CMK (cell line): ENCODE measurements at regions not wholly inside any gene's neighbourhood (a gene's known extent, or its start where the extent isn't known, plus 50 kb on each side); places are given as distances from the start of the nearest gene placed in this dataset.

ENCODE experiments used
- DNase-seq: peaks from one replicate; pipeline ENCODE4 v3.0.0-alpha.2; 2010; ENCODE audit warnings: low read depth

DNA sequence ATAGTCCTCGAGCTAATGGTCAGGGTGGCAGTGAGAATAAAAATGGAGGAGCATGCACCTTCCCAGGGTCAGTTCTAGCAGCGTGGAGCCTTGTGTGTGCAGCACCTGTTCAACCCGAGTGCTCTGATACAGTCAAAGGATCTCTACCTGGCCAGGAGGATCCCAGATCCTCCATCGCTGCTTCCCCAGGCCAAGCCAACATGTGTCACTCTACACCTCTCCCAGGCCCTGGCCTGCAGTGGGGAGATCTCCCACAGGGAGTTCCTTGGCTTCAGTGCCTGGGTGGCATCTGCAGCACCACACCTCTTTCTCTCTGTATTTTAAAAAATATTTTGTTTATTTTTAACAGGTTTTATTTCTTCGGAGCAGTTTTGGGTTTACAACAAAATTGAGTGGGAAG lies 414.8 kb upstream of the C2CD4B start:
- no peak for DNase-seq

DNA sequence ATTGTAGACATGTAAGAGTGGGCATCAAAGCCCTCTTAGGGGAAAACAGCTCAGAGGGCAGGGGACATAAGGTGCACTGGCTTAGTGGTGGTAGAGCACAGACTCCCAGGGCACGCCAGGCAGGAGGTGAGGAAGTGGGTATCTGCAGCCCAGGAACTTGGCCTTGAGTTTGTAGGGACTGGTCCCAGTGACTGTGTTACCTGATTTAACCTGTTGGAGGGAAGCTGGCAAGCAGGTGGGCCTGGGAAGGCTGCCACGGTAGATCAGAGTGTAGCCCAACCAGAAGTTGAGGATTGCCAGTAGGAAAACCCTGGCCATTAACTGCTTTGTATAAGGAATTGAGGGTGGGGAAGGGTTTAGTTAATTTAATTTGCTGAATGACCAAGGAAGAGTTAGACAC lies 417.5 kb upstream of the C2CD4B start:
- DNase-seq = no peak

DNA sequence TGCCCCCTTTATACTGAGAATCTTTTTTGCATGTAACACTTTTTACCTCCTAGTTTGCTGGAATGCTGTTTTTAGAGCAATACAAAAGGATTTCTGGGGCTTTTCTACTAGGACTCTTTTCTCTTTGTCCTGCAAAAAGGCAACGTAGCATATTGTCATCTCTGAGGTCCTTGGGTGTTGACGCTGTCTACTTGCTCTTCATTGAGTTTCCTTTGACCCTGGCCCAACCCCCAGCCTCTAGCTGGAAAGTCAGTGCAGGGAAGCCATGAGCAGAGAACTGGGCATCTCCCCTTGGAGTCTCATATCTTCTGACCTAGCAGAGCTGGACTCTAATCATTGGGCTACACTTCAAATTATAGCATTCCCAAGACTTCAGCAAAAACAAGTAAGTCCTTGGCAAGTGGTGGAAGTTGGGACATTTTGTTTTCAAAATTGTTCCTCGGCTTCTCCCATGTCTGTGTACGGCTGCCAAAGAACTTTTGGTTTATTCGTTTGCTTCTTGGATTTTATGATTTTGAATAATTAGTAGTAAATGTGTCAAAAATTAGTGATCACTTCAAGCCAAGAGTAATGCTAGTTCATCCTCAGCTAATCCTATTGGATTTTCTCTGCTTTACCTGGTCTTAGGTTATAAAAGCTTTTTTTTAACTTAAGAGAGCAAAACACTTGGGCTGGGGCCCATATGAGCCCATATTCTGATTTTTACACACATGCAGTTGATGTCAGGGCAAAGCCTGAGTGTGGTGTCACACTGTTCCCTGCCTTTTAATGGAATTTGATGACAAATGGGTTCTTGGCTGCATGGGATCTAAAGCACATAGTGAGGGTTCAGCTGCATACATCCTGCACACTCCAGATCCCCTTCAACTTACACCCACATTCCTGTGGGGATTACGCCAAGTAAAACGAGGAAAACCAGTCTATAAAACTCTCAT lies 419.5 kb upstream of the C2CD4B start:
- no peak for DNase-seq

DNA sequence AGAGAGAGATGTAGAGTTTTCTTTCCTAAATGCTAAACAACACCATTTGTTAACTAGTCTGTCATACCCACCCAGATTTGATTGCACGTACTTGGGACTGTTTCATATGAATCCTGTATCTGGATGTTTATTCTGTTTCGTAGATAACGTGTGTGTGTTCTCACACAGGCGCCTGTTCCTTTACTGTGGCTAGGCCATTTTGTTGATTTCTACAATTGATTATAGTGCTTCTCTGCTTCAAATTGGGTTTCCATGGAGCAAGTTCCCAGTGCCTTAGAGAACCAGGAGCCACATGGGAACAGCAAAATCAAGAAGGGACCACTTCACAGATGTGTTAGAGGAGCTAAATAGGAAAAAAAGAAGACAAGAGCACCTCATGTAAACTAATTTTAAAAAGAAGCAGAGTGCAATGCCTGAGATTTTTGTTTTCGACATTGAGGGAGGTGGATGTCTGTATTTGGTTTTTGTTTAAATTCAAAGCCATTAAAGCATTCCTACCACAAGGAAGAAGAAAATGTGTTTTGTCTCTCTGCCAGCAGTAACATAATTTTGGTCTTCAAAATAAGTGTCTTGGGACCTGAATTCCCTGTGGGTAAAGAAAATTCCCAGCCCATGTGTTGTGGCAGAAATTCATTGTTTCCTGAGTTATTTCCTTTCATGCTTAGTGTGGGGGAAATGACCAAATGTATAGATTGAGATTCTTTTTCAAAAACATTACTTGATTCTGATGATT lies 424.0 kb upstream of the C2CD4B start:
- no peak for DNase-seq

GRCh38 chr15:62591842-62592838 lies 427.1 kb upstream of the C2CD4B start:
- DNase-seq = no peak

- DNase-seq = no peak
Observed at GRCh38 chr15:62592920-62593319, 427.8 kb upstream of the C2CD4B start.

GRCh38 chr15:62593681-62594399 lies 428.8 kb upstream of the C2CD4B start:
- DNase-seq = no peak

DNA sequence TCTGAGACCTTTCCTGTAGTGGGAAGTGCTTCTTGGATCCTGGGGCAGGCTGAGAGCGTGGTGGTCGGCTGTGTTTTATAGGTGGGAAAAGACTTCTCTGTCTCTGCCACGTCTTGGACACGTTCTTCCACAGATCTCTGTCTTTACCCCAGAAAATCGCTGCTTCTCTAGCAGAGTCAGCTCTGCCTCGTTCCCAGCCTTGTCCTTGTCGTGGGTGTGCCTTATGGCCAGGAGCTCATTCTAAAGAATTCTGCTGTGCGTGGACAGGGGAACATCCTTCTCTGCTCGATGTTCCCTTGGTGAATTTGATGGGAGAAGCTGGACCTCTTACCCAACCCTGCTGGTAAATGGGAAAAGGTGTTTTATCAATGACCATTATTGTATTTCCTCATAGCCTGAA lies 433.1 kb upstream of the C2CD4B start:
- no peak for DNase-seq

- DNase-seq = no peak
Observed at GRCh38 chr15:62599791-62600777, 435.0 kb upstream of the C2CD4B start.

GRCh38 chr15:62601777-62602545 lies 436.9 kb upstream of the C2CD4B start:
- no peak for DNase-seq

DNA sequence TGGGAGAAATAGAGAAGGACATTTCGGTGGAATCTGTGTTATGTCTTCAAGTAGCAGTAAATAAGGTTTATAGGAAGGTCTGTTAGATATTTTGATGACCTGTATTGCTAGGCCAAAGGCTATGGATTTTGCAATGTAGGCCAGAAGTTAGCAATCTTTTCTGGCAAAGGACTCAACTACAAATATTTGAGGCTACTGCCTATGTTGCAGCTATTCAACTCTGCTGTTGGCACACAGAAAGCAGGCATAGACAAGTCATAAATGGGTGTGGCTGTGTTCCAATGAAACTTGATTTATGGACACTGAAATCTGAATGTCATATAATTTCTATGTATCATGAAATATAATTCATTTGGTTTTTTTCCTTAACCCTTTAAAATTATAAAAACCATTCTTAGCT lies 438.7 kb upstream of the C2CD4B start:
- no peak for DNase-seq

DNA sequence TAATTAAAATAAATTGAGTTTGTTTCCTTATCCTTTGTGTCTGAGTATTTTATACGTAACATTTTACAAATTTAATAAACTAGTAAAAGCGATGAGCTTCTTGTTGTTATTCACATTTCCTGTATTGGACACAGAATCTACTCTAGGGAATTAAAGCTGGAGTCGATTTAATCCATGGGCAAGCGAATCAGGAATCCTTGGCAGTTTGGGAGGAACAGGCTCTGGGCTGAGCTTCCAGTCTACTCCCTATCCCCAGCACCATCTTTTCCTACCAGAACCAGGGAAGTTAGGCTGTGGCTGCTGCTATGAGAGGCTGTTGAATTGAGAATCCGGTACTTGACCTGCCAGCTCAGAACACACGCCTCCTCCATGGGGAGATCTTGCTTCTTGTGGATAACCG lies 437.3 kb upstream of the TPM1 start:
- DNase-seq = no peak

DNA sequence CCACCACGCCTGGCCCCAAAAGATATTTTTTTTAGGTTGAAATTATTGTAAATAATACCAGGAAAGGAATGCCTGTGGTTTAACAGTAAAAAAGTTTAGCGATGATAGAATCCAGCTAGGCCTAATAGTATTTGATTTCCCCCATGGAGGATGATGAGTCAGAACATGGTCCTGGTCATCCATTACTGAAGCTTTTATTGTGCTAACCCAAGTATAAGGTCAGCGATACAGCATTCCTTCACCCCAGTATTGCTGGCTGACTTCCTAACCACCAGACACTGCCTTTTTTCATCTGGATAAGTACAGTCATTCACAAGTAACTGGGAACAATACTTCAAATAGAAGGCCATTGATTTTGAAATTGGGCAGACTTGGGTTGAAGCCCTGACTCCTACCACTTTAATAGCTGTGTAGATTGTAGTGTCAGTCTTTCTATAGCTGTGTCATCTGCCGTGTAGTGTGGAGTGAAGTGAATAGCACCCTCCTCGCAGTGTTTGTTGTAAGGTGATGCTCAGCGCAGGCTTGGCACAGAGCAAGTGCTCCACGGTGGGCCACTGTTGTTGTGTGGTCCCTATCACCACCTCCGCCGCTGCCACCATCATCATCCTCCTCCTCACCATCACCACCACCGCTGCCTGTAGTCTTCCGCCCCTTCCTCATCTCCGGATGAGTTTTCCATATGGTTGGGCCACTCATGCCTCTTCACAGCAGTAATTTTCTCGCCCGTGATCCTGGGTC lies 436.0 kb upstream of the TPM1 start:
- DNase-seq = no peak

DNA sequence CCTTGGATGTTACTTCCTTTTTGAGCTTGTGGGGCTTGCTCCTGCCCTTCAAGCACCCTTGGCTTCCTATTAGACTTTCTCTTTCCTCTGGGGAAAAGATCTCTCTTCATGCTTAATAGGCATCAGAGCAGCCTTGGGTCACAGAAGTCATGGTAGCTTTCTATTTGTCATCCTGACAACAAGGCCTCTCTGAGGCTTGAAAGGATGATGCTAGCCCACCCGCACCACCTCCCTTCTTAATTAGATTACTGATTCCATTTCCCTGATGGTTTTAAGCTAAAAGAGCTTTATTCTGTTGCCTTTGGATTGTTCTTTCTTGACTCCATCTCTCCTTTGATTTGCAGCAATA lies 435.5 kb upstream of the TPM1 start:
- no peak for DNase-seq

DNA sequence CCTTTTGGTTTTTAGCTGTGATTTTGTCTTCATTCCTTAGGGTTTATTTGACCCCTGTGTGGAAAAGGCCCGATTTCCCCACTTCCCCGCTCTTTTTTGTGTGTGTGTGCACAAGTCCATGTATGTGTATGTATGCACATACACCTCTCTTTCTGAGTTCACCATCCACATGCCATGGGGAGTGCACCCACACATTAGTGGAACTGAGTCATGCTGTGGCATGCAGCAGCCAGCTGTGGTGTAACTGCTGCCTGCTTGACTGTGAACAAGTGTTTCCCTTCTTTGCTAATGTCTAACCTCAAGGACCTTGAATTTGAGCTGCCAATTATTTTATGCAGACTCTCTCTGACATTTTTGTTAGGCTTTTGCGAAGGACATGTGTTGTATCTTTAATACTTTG lies 434.9 kb upstream of the TPM1 start:
- DNase-seq = no peak

GRCh38 chr15:62608369-62608768 lies 434.2 kb upstream of the TPM1 start:
- DNase-seq = no peak

DNA sequence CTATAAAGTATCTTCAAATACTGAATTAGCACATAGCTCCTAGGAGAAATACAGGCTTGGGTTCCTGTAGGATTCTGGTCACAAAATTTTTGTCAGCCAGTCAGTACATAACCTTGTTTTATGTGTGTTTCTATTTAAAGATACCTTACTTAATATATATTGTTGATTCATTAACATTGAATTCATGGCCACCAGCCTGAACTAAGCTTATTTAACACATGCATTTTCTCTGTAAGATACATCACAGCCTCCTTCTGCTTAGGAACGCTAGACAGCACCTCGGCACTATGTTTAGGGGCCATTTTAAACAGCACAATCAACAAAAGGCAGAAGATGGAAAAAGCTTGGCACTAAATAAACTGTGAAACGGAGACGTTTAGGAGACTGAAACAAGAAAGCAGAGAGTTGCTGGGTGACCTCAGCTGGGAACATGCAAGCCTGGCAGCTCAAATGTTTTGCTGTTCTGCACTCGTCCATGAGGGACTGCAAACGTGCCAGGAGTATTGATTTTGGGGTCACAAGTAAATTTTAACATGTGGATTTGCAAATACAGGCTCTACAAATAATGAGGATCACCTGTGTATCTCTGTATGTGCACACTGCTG lies 432.2 kb upstream of the TPM1 start:
- DNase-seq = no peak

DNA sequence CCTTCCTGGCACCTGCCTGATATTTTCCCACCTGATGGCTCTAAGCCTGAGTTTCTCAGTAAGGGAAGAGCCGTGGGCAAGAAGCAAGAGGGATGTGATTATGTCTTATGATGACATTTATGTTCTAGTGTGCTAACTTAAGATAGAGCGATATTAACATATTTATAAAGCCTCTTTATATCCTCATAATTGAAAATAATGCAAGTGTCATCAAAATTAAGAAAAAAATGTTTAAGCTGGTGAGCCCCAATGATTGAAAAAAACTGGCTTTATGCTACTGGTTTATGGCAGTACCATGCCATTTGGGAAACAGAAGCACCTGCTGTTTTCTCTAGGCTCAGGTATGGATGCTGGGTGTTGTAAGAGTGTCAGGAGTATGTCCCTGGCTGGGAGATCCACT lies 431.5 kb upstream of the TPM1 start:
- DNase-seq = no peak
